ENCODE measurements at regions not wholly inside any gene's neighbourhood (a gene's known extent, or its start where the extent isn't known, plus 50 kb on each side); places are given as distances from the start of the nearest gene placed in this dataset.

GRCh38 chr2:186927185-186927866 is 78.4 kb upstream of the ZSWIM2 start:
- no peaks in the 10 kb centered on the region for H3K36me3 ChIP-seq (ENCODE audit: control insufficient read depth in 2 of 2, insufficient read depth in 1 of 2, low read length in 2 of 2)
- ChIA-PET POLR2A (no interaction called here), CTCF (interaction anchor here (0.9 kb wide), 1 partner anchor 65 kb away, joined by 3 read pairs; no protein-coding TSS in a partner anchor)
- TF ChIP-seq ZEB2 (tag by site-specific recombination; IDR thresholded peaks at IDR 0.05) = no peak
- TF ChIP-seq ZNF530 (tag by site-specific recombination; IDR thresholded peaks at IDR 0.05; ENCODE audit: low read depth) = no peak
- TF ChIP-seq ZNF544 (tag by site-specific recombination; IDR thresholded peaks at IDR 0.05) = no peak
- TF ChIP-seq ZNF366 (tag by site-specific recombination; conservative IDR thresholded peaks at IDR 0.05) = no peak
- no peak for TF ChIP-seq ZNF221 (tag by site-specific recombination; IDR thresholded peaks at IDR 0.05; ENCODE audit: borderline replicate concordance)
- TF ChIP-seq KLF16 (tag by site-specific recombination; IDR thresholded peaks at IDR 0.05) = no peak
- no peak for TF ChIP-seq ZNF624 (tag by site-specific recombination; IDR thresholded peaks at IDR 0.05)
- TF ChIP-seq ZNF426 (tag by site-specific recombination; IDR thresholded peaks at IDR 0.05) = peak; percentile 58
- TF ChIP-seq, protein P1, sequence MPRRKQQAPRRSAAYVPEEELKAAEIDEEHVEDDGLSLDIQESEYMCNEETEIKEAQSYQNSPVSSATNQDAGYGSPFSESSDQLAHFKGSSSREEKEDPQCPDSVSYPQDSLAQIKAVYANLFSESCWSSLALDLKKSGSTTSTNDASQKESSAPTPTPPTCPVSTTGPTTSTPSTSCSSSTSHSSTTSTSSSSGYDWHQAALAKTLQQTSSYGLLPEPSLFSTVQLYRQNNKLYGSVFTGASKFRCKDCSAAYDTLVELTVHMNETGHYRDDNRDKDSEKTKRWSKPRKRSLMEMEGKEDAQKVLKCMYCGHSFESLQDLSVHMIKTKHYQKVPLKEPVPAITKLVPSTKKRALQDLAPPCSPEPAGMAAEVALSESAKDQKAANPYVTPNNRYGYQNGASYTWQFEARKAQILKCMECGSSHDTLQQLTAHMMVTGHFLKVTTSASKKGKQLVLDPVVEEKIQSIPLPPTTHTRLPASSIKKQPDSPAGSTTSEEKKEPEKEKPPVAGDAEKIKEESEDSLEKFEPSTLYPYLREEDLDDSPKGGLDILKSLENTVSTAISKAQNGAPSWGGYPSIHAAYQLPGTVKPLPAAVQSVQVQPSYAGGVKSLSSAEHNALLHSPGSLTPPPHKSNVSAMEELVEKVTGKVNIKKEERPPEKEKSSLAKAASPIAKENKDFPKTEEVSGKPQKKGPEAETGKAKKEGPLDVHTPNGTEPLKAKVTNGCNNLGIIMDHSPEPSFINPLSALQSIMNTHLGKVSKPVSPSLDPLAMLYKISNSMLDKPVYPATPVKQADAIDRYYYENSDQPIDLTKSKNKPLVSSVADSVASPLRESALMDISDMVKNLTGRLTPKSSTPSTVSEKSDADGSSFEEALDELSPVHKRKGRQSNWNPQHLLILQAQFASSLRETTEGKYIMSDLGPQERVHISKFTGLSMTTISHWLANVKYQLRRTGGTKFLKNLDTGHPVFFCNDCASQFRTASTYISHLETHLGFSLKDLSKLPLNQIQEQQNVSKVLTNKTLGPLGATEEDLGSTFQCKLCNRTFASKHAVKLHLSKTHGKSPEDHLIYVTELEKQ (tag by site-specific recombination; IDR thresholded peaks at IDR 0.05; ENCODE audit: borderline replicate concordance) = no peak
- no peak for TF ChIP-seq ZNF701 (tag by site-specific recombination; IDR thresholded peaks at IDR 0.05)
- TF ChIP-seq ZNF555 (tag by site-specific recombination; conservative IDR thresholded peaks at IDR 0.05) = peak; percentile 46
- 0 out of 2 replicates have a peak, but pooled peaks have one; percentile 14 for TF ChIP-seq ZNF629 (tag by site-specific recombination; IDR thresholded peaks at IDR 0.05)
- TF ChIP-seq, protein P2, sequence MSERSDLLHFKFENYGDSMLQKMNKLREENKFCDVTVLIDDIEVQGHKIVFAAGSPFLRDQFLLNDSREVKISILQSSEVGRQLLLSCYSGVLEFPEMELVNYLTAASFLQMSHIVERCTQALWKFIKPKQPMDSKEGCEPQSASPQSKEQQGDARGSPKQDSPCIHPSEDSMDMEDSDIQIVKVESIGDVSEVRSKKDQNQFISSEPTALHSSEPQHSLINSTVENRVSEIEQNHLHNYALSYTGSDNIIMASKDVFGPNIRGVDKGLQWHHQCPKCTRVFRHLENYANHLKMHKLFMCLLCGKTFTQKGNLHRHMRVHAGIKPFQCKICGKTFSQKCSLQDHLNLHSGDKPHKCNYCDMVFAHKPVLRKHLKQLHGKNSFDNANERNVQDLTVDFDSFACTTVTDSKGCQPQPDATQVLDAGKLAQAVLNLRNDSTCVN (tag by site-specific recombination; optimal IDR thresholded peaks at IDR 0.05) = no peak
- TF ChIP-seq ZBTB17 (tag by site-specific recombination; IDR thresholded peaks at IDR 0.05) = no peak
- TF ChIP-seq ZNF266 (tag by site-specific recombination; IDR thresholded peaks at IDR 0.05; ENCODE audit: low read depth) = no peak
- TF ChIP-seq SCRT2 (tag by site-specific recombination; IDR thresholded peaks at IDR 0.05) = no peak
- TF ChIP-seq ZNF223 (tag by site-specific recombination; IDR thresholded peaks at IDR 0.05) = no peak
- no peak for TF ChIP-seq HOXD13 (CRISPR knock-in tag; IDR thresholded peaks at IDR 0.05; ENCODE audit: borderline replicate concordance)
- 0 out of 2 replicates have a peak, but pooled peaks have one; percentile 12 for TF ChIP-seq ZNF433 (tag by site-specific recombination; IDR thresholded peaks at IDR 0.05; ENCODE audit: low read depth)
- TF ChIP-seq ZNF211 (tag by site-specific recombination; IDR thresholded peaks at IDR 0.05; ENCODE audit: low read depth) = no peak
- TF ChIP-seq ZNF140 (tag by site-specific recombination; IDR thresholded peaks at IDR 0.05) = 0 out of 2 replicates have a peak, but pooled peaks have one; percentile 13
- peak; percentile 52; the same call in 1 of the 2 replicates for TF ChIP-seq ZNF518A (tag by site-specific recombination; conservative IDR thresholded peaks at IDR 0.05; ENCODE audit: low read depth)
- peak; percentile 75; the same call in 1 of the 2 replicates for TF ChIP-seq ZNF394 (tag by site-specific recombination; IDR thresholded peaks at IDR 0.05; ENCODE audit: borderline replicate concordance)
- H3K9me3 ChIP-seq (ENCODE audit: control insufficient read depth, insufficient read depth, low read depth, low read length) = no peaks in the 10 kb centered on the region
- H3K27ac ChIP-seq (ENCODE audit: extremely low read depth, low read depth, low read length) = no peak overlapping the region
- H3K4me3 ChIP-seq (ENCODE audit: low read depth, low read length) = no peak overlapping the region
- no peaks in the 10 kb centered on the region for H3K4me1 ChIP-seq (ENCODE audit: control insufficient read depth, insufficient read depth, low read length)

Data from HEK293 (cell line).